SK-N-MC (cell line): ENCODE measurements at regions not wholly inside any gene's neighbourhood (a gene's known extent, or its start where the extent isn't known, plus 50 kb on each side); places are given as distances from the start of the nearest gene placed in this dataset.

Source experiments
- EZH2 ChIP-seq: fragments of 200-600 bp; sonication (generic); IDR thresholded peaks from one replicate; pipeline ENCODE4 v1.6.1; 2017; ENCODE audit warnings: antibody characterized with exemption
- FOXP2 ChIP-seq: optimal IDR thresholded peaks from 2 replicates; pipeline ENCODE3; 2011; ENCODE audit warnings: mild to moderate bottlenecking, moderate library complexity; ENCODE audit not compliant: insufficient read depth; ENCODE audit errors: extremely low read length, control extremely low read depth
- POLR2AphosphoS5 ChIP-seq: IDR thresholded peaks from 2 replicates; pipeline ENCODE4 v1.6.1; 2012; ENCODE audit warnings: mild to moderate bottlenecking, low read depth, low read length, borderline replicate concordance

DNA sequence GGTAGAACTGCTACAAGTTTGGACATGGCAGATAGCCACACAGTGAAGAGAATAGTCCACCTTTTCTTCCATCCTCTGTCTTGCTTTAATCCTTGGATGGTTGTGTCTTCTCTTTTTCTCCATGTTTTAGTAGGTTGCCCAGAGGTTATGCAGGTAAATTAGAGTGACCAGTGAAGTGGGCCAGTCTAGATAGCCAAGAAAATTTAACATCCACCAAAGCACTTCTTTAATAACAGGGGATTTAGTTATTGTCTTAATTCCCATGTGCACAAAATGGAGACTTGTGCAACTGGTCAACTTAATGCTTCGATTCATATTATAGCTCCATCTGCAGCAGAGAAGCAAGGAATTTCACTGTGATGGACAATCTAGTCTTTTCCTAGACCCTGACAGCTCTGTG, 58.8 kb upstream of the RCN1 start:
- TF ChIP-seq POLR2AphosphoS5, result no peak
- no peak for TF ChIP-seq EZH2
- TF ChIP-seq FOXP2, result no peak
